Activated gamma-delta T cell treated with anti-CD3 and anti-CD28 coated beads, Interleukin-2, amount 50 U/mL, for 16 hours (primary cell): ENCODE measurements at regions not wholly inside any gene's neighbourhood (a gene's known extent, or its start where the extent isn't known, plus 50 kb on each side); places are given as distances from the start of the nearest gene placed in this dataset.

Experiments
- DNase-seq: peaks from one replicate; pipeline ENCODE4 v3.0.0-alpha.2; 2020; ENCODE audit warnings: low read depth

DNA sequence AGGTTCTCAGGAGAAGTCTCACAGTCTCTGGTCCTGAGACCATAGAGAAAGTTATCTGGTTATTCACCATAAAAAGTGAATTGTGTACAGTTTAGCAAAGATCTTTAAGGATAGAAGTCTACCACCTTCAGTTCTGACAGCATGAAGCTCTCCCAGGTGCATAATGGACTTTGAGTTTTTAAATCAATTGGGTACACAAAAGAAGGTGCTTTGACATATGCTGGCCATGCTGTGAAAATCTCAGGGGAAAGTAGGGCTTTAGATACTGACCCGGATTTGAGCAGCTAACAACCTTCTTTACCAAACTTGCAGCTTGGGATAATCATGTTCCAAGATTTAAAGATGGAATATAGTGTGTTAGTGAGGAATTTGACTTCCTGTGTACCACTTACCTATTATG lies 264.2 kb downstream of the ZSWIM6 start:
- no peak for DNase-seq

GRCh38 chr5:61597684-61598083 lies 265.6 kb downstream of the ZSWIM6 start:
- no peak for DNase-seq

DNA sequence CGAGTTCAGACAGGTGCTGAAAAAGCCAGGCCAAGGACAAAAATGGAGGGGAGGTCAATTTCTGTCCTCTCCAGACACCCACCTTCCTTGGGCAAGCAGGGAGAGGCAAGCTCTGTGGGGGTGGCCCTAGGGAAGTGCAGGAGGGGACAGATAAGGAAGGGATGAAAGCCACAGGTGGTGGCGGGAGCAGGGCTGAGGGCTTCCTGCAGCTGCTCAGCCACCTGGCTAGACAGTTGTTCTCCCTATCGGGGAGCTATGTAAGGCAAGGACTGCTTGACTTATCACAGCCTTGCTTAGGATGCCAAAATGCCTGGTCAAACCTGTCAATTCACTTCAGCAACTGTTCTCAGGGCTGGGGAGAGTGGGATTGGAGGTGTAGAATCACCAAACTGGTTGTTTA lies 266.1 kb downstream of the ZSWIM6 start:
- DNase-seq, result no peak

DNA sequence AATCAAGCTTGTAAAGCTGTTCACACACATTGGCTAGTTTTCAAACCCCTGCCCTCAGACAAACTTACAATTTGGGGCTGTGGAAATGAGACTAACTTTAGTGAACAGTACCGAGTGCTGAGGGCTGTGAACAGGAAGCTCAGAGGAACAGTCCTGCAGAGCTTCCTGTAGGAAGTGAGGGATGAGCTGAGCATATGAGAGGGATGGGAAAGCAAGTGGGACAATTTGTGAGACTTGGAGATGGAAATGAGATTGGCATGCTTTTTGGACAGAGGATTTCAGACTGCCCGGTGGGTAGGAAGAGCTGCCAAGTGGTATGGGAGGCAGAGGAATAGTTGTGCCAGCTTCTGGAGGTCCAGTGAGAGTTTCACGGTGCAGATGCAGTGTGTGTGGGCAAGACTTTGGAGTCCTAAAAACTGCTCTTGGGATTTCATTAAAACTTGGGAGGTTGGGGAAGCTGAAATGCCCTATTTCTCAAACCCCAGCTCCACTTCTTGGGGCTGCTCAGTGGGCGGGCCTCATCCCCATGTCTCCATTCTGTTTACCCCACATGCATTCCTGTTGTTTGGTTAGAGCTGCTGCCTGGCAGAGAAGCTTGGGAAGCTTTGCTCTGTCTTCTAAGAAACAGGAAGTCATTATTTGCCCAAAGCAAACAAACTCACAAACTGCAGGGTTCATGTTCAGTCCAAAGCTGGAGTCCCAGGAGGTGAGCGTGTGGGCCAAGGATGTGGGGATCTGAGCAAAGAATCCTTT lies 267.5 kb downstream of the ZSWIM6 start:
- DNase-seq, result no peak

- DNase-seq, result no peak
Measured at GRCh38 chr5:61600123-61600444, 268.0 kb downstream of the ZSWIM6 start.

GRCh38 chr5:61600945-61601511 lies 269.0 kb downstream of the ZSWIM6 start:
- no peak for DNase-seq

DNA sequence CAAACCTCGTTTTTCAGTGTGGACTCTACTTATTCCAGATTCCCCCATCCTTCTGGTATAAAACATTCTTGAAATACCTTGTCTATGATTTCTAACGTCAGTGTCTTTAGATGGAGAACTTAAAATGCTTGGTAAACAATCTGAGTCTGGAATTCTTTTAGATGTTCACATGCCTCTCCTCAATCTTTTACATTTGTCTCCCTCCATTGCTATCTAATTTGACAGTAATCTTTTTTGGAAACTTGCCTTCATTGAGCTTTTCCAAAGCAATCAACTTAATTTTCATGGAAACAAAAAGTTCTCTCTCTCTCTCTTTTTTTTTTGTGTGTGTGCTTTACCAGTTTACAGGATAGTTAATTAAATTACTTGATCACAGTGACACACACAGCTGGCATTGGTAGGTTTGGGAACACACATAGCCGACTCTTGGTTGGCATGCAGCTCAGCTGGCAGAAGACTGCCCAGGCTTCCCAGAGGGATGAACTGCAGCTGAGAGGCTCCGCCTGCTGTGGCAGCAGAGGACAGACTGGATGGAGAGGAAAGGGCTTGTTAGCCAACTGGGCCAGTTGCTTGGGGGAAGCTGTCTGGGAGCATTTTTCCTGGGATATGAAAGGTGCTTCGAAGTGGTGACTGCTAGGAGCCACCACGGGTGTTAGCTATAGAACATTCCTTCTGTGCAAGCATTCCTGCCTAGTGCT lies 271.3 kb downstream of the ZSWIM6 start:
- DNase-seq, result no peak

- no peak for DNase-seq
Measured at GRCh38 chr5:61604076-61605025, 272.3 kb downstream of the ZSWIM6 start.

DNA sequence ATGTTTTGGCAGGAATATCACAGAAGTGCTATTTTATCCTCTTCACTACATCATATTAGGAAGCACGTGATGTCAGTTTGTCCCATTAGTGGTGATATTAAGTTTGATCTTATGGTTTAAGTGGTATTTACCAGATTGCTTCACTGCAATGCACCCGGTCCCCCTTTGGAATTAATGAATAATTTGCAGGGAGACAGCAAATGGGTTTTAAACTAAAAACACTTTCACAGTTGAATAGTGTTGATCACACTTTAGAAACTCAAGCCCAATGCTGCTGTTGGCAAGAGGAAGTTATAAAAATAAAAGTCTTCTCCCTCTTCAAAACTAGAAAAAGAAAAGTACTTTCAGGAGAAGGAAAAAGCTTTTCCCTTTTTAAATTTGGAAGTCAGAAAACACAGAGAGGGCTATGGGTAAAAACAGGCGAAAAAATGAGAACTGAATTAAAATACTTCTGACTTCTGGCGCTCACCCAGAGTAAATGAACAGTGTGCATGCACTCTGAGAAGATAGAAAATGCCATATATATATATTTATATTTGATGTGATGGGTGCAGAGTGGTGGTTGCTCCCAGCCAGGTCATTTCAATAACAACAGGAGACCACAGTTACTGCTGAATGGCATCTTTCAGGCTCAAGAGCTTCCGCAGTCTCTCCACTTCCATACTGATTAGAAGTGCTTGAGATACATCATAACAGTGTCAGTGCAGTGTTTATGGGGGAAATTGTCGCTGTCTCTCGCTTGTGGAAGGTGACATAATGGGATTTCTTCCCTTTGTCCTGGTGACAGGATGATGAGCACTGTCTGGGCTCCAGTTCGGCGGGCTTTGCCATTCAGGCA lies 278.0 kb downstream of the ZSWIM6 start:
- no peak for DNase-seq

- DNase-seq, result no peak
Measured at GRCh38 chr5:61610678-61611024, 278.6 kb downstream of the ZSWIM6 start.

DNA sequence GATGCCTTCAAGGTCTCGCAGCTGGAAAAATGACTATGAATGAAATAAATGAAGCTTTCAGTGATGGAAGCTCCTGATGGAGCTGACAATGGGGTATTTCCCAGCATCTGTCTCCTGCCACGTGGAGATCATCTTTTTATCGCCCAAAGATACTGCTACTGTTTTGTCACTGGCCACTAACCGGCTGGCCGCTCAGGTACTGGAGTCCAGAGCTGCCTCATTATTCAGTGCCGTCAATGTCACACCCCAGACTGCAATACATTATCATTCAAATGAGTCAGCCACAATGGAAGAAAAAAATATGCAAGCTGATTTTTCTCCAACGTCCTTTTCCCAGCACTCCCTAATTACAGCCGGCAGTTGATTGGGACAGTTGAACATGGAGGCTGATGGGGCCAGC lies 280.4 kb downstream of the ZSWIM6 start:
- DNase-seq, result no peak

DNA sequence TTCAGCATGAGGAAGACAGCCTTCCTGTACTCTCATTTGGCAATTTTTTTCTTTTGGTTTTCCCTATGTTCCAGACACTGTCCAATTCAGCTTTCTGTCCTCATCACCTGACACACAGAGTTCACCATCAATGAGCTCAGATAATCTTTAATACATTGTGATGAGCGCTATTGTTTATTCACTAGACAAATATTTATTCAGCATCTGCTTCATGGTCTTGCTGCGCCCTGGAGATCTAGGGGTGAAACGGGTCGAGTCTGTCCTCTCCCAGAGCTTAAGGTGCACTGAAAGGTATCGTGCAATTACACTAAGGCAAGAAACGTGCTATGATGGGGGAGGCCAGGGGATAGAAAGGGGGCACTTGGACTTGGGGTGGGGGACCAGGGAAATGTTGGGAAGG lies 281.6 kb downstream of the ZSWIM6 start:
- DNase-seq, result no peak

GRCh38 chr5:61614606-61615005 lies 282.5 kb downstream of the ZSWIM6 start:
- no peak for DNase-seq

DNA sequence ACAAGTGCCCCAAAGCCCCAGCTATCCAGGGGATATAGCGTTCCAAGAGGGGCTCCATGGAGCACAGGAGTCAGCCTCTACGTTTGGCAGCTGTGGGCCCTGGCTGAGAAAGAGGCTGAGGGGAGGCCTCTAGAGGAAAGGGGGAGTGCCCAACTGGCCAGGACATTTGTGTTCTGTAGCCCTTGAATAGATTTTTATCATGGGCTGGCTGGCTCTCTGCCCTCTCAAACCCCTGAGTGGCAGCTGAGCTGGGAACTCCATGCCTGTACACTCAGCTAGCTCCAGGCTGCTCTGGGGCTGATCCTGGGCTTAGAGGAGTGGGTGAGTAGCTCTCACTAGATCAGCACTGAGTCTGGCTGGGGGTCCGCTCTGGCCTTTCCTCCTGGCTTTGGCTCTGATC lies 285.0 kb downstream of the ZSWIM6 start:
- DNase-seq, result no peak

DNA sequence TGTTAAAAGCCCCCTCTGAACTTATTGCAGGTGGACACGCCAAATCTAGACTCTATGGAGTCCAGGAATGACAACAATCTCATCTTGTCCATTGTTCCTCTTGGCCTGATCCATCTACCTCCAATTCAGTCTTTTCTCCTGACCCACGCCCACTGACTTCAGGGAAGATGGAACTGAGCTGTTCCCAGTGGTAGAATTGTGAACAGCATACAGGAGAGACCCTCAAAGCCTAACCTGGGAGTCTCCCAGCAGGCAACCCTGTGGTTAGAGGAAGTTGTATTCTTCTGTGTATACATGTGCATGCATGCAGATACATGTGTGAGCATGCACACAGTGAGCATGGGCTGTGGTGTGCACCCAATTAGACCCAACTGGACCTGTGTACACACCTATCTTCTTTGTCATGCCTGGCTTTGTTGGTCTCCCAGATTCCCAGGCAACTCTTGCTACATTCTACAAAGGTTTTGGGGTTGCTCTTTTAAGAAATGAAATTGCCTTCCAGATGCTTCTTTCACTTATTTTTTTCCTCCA lies 286.0 kb downstream of the ZSWIM6 start:
- no peak for DNase-seq

DNA sequence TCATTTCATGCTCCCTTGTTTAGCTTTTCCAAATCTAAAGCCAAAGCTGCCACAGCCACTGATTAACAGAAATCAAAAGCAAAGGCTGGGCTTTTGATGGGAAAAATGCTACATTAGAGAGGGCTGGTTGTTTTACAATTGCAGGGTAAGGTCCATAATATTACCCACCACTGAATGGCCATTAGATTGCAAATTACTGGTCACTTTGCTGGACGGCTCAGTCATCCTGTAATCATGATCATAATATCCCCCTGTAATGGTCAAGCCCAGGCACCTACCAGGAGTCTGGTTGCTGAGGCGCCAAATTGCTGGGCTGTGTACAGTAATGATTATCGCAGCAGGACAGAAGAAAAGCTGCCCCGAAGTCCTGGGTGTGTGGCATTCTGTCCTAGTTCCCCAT lies 286.5 kb downstream of the ZSWIM6 start:
- no peak for DNase-seq

GRCh38 chr5:61619289-61619688 lies 287.2 kb downstream of the ZSWIM6 start:
- DNase-seq, result no peak

- DNase-seq, result no peak
Measured at GRCh38 chr5:61619777-61620518, 287.9 kb downstream of the ZSWIM6 start.

- DNase-seq, result no peak
Measured at GRCh38 chr5:61620699-61621182, 288.7 kb downstream of the ZSWIM6 start.

GRCh38 chr5:61621202-61621650 lies 289.2 kb downstream of the ZSWIM6 start:
- no peak for DNase-seq
